Thymus (tissue), 11 donors: ENCODE measurements at regions not wholly inside any gene's neighbourhood (a gene's known extent, or its start where the extent isn't known, plus 50 kb on each side); places are given as distances from the start of the nearest gene placed in this dataset.

Source experiments
- DNase-seq, 9 donors: peaks; one replicate each; pipeline ENCODE4 v3.0.0-alpha.2; 2013; ENCODE audit warnings: low spot score in 9 of 9, low read depth in 6 of 9, missing footprints in 1 of 9
- H3K27ac ChIP-seq, 2 donors: one replicate each; pipeline ENCODE4 v1.5.1; 2013; ENCODE audit warnings: control low read depth in 1 of 2, low read depth in 1 of 2, low read length in 1 of 2, mild to moderate bottlenecking in 1 of 2, moderate library complexity in 1 of 2
- H3K27me3 ChIP-seq, 2 donors: one replicate each; pipeline ENCODE4 v1.5.1; 2013; ENCODE audit warnings: low read length in 1 of 2; ENCODE audit not compliant: control insufficient read depth in 2 of 2, insufficient read depth in 1 of 2
- H3K36me3 ChIP-seq, 2 donors: one replicate each; pipeline ENCODE4 v1.5.1; 2013; ENCODE audit warnings: low read length in 1 of 2, mild to moderate bottlenecking in 1 of 2, moderate library complexity in 1 of 2; ENCODE audit not compliant: control insufficient read depth in 2 of 2, insufficient read depth in 2 of 2
- H3K4me1 ChIP-seq, 2 donors: one replicate each; pipeline ENCODE4 v1.5.1; 2013; ENCODE audit warnings: low read length in 2 of 2; ENCODE audit not compliant: control insufficient read depth in 2 of 2, insufficient read depth in 2 of 2
- H3K4me3 ChIP-seq, 2 donors: one replicate each; pipeline ENCODE4 v1.5.1; 2013; ENCODE audit warnings: low read length in 2 of 2, control low read depth in 1 of 2, mild to moderate bottlenecking in 1 of 2
- H3K9me3 ChIP-seq, 2 donors: one replicate each; pipeline ENCODE4 v1.5.1; 2013; ENCODE audit warnings: low read length in 1 of 2, mild to moderate bottlenecking in 1 of 2; ENCODE audit not compliant: control insufficient read depth in 2 of 2, insufficient read depth in 1 of 2
- WGBS: extraction: QIAGEN DNeasy Blood & Tissue Kit; methylation state at CpG from one replicate; pipeline ENCODE4 v1.1.7; 2013; 5-methylcytosine and 5-hydroxymethylcytosine counted together
- donor health status: healthy.

GRCh38 chr6:109296971-109297372 is 85.3 kb downstream of the CD164 start:
- Histone ChIP-seq H3K27ac (no peak overlapping the region), H3K36me3 (no peaks in the 10 kb centered on the region), H3K9me3 (no peaks in the 10 kb centered on the region), H3K4me3 (no peak overlapping the region), H3K27me3 (no peaks in the 10 kb centered on the region), H3K4me1 (peaks cover 0 to 18% of the 10 kb centered on the region in 2 donors)
- no peak for DNase-seq
- 68% methylated on average over 7 of the region's 7 CpGs for WGBS

- no peaks in the 10 kb centered on the region for H3K27me3 ChIP-seq
- H3K27ac ChIP-seq: no peak overlapping the region
- no peaks in the 10 kb centered on the region for H3K9me3 ChIP-seq
- 91% methylated on average over 3 of the region's 3 CpGs for WGBS
- no peak for DNase-seq
- H3K4me3 ChIP-seq: no peak overlapping the region
- peaks cover 0 to 18% of the 10 kb centered on the region in 2 donors for H3K4me1 ChIP-seq
- no peaks in the 10 kb centered on the region for H3K36me3 ChIP-seq
These were observed 85.8 kb downstream of the CD164 start for GRCh38 chr6:109296452-109296851.

- H3K4me3 ChIP-seq: no peak overlapping the region
- WGBS: 98% methylated on average over 3 of the region's 3 CpGs
- no peaks in the 10 kb centered on the region for H3K36me3 ChIP-seq
- no peak for DNase-seq
- no peaks in the 10 kb centered on the region for H3K9me3 ChIP-seq
- H3K27me3 ChIP-seq: no peaks in the 10 kb centered on the region
- H3K4me1 ChIP-seq: peaks cover 0 to 14% of the 10 kb centered on the region in 2 donors
- no peak overlapping the region for H3K27ac ChIP-seq
These were observed 86.5 kb downstream of the CD164 start for GRCh38 chr6:109295774-109296156.

GRCh38 chr6:109295109-109295773 is 87.0 kb downstream of the CD164 start:
- Histone ChIP-seq H3K27me3 (no peaks in the 10 kb centered on the region), H3K36me3 (no peaks in the 10 kb centered on the region), H3K4me3 (no peak overlapping the region), H3K27ac (no peak overlapping the region), H3K4me1 (peaks cover 0 to 13% of the 10 kb centered on the region in 2 donors), H3K9me3 (no peaks in the 10 kb centered on the region)
- DNase-seq: no peak
- 76% methylated on average over 5 of the region's 5 CpGs for WGBS

GRCh38 chr6:109292983-109293586 is 89.2 kb downstream of the CD164 start:
- DNase-seq: no peak
- no peaks in the 10 kb centered on the region for H3K9me3 ChIP-seq
- no peaks in the 10 kb centered on the region for H3K27me3 ChIP-seq
- no peaks in the 10 kb centered on the region for H3K36me3 ChIP-seq
- WGBS: 96% methylated on average over 2 of the region's 2 CpGs
- peaks cover 0 to 6% of the 10 kb centered on the region in 2 donors for H3K4me1 ChIP-seq
- H3K4me3 ChIP-seq: no peak overlapping the region
- H3K27ac ChIP-seq: no peak overlapping the region

- Histone ChIP-seq H3K4me1 (peaks cover 0 to 6% of the 10 kb centered on the region in 2 donors), H3K27ac (no peak overlapping the region), H3K27me3 (no peaks in the 10 kb centered on the region), H3K9me3 (no peaks in the 10 kb centered on the region), H3K36me3 (no peaks in the 10 kb centered on the region), H3K4me3 (no peak overlapping the region)
- WGBS: 95% methylated on average over 2 of the region's 2 CpGs
- no peak for DNase-seq
These were observed 89.8 kb downstream of the CD164 start for GRCh38 chr6:109292420-109292819.

- DNase-seq: peak in 3 of 9 donors; percentile 2 to 36 (median 29)
- Histone ChIP-seq H3K27ac (no peak overlapping the region), H3K9me3 (no peaks in the 10 kb centered on the region), H3K4me1 (peaks cover 0 to 4% of the 10 kb centered on the region in 2 donors), H3K36me3 (no peaks in the 10 kb centered on the region), H3K27me3 (no peaks in the 10 kb centered on the region), H3K4me3 (no peak overlapping the region)
- WGBS: 84% methylated on average over 2 of the region's 2 CpGs
These were observed 90.4 kb downstream of the CD164 start for GRCh38 chr6:109291902-109292301.

GRCh38 chr6:109290143-109290931 is 91.9 kb downstream of the CD164 start:
- no peaks in the 10 kb centered on the region for H3K36me3 ChIP-seq
- WGBS: 96% methylated on average over 56 of the region's 56 CpGs
- DNase-seq: no peak
- no peak overlapping the region for H3K27ac ChIP-seq
- no peaks in the 10 kb centered on the region for H3K27me3 ChIP-seq
- no peaks in the 10 kb centered on the region for H3K4me1 ChIP-seq
- H3K4me3 ChIP-seq: no peak overlapping the region
- no peaks in the 10 kb centered on the region for H3K9me3 ChIP-seq

- Histone ChIP-seq H3K4me1 (no peaks in the 10 kb centered on the region), H3K9me3 (no peaks in the 10 kb centered on the region), H3K36me3 (no peaks in the 10 kb centered on the region), H3K27ac (no peak overlapping the region), H3K27me3 (no peaks in the 10 kb centered on the region), H3K4me3 (no peak overlapping the region)
- DNase-seq: no peak
- 95% methylated on average over 3 of the region's 3 CpGs for WGBS
These were observed 96.9 kb downstream of the CD164 start for GRCh38 chr6:109285366-109285765.
